H1 (cell line): ENCODE measurements at regions not wholly inside any gene's neighbourhood (a gene's known extent, or its start where the extent isn't known, plus 50 kb on each side); places are given as distances from the start of the nearest gene placed in this dataset.

Experiments used
- GTF2F1 ChIP-seq: IDR thresholded peaks from 2 replicates; pipeline ENCODE4 v1.6.1; 2012; ENCODE audit warnings: low read depth, low read length, improper control_type of control experiment, borderline replicate concordance
- KDM1A ChIP-seq: fragments of 200-600, 300-600 bp; sonication (generic); IDR thresholded peaks from 2 replicates; pipeline ENCODE4 v1.7.1; 2016; ENCODE audit warnings: mild to moderate bottlenecking, low read length, borderline replicate concordance
- POU5F1 ChIP-seq: IDR thresholded peaks from 2 replicates; pipeline ENCODE4 v1.6.1; 2011; ENCODE audit warnings: low read depth, mild to moderate bottlenecking, low read length, moderate library complexity
- RAD21 ChIP-seq, 2 experiments: IDR thresholded peaks in 1 of 2; conservative IDR thresholded peaks in 1 of 2; 2 replicates each; pipeline ENCODE4 v1.6.1; 2011; ENCODE audit warnings: low read depth in 2 of 2, low read length in 2 of 2, improper control_type of control experiment in 1 of 2, inconsistent platforms in 1 of 2, mild to moderate bottlenecking in 1 of 2, moderate library complexity in 1 of 2
- RFX5 ChIP-seq: IDR thresholded peaks from 2 replicates; pipeline ENCODE4 v1.6.1; 2011; ENCODE audit warnings: low read depth, low read length, improper control_type of control experiment, borderline replicate concordance
- YY1 ChIP-seq: IDR thresholded peaks from 2 replicates; pipeline ENCODE4 v1.6.1; 2011; ENCODE audit warnings: low read depth, mild to moderate bottlenecking, low read length
- TF ChIP-seq, protein P1 (sequence below): IDR thresholded peaks from 2 replicates; pipeline ENCODE4 v1.6.1; 2011; ENCODE audit warnings: low read depth, mild to moderate bottlenecking, low read length; ENCODE audit not compliant: insufficient read depth

GRCh38 chr10:3936422-3937040 lies 151.5 kb upstream of the KLF6 start (continued):
- TF ChIP-seq RAD21 (IDR thresholded peaks at IDR 0.05 in 1 of 2, conservative IDR thresholded peaks at IDR 0.05 in 1 of 2; ENCODE audit: low read depth in 2 of 2, low read length in 2 of 2), result no peak
- no peak for TF ChIP-seq GTF2F1
- TF ChIP-seq POU5F1, result no peak
- TF ChIP-seq, protein P1, sequence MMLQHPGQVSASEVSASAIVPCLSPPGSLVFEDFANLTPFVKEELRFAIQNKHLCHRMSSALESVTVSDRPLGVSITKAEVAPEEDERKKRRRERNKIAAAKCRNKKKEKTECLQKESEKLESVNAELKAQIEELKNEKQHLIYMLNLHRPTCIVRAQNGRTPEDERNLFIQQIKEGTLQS, result no peak
- no peak for TF ChIP-seq YY1
- no peak for TF ChIP-seq RFX5
- TF ChIP-seq KDM1A, result no peak
